ENCODE measurements at regions not wholly inside any gene's neighbourhood (a gene's known extent, or its start where the extent isn't known, plus 50 kb on each side); places are given as distances from the start of the nearest gene placed in this dataset.
"Not testable (repeated sequence)": the region's sequence is repeated elsewhere in the genome, so short reads cannot be mapped to it uniquely, and the experiment has no call there.

DNA sequence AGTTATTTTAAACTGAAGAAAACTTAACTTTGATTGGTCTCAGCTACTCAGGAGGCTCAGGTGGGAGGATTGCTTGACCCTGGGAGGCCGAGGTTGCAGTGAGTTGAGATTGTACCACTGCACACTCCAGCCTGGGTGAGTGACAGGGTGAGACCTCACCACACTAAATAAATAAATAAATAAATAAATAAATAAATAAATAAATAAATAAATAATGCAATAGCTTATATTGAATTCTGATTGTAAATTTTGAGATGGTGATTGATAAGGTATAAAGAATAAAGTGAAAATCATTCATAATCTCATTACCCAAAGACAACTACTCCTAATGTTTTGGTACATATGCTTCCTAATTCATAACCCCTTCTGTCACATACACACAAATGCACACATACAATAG lies 58.1 kb downstream of the TUBA3C start:
- Mint-ChIP-seq H3K9me3 (ENCODE audit: unreplicated experiment) (peaks cover 5% of the 10 kb centered on the region), H3K4me3 (ENCODE audit: unreplicated experiment) (no peak overlapping the region), H3K36me3 (ENCODE audit: insufficient read depth, unreplicated experiment) (no peaks in the 10 kb centered on the region), H3K27ac (ENCODE audit: unreplicated experiment) (no peak overlapping the region), H3K27me3 (ENCODE audit: insufficient read depth, unreplicated experiment) (peaks cover 13% of the 10 kb centered on the region), H3K4me1 (ENCODE audit: low read depth, unreplicated experiment) (no peaks in the 10 kb centered on the region)
- intact Hi-C loops (cut with micrococcal nuclease; ENCODE audit: unreplicated experiment) = no loop called here
- BruUV-seq (replicated peaks) = no TSS peak
- no peak overlapping the region for H3K4me3 ChIP-seq (ENCODE audit: low read depth, low read length)
- no peaks in the 10 kb centered on the region for H3K4me1 ChIP-seq
- H3K27me3 ChIP-seq (replicated peaks; ENCODE audit: control insufficient read depth, insufficient read depth, low read length) = no peaks in the 10 kb centered on the region
- no peaks in the 10 kb centered on the region for H3K36me3 ChIP-seq (ENCODE audit: control insufficient read depth, insufficient read depth, low read length)
- POLR2A ChIA-PET = no interaction called here
- no peaks in the 10 kb centered on the region for H3K9me3 ChIP-seq
- TF ChIP-seq, protein P1, sequence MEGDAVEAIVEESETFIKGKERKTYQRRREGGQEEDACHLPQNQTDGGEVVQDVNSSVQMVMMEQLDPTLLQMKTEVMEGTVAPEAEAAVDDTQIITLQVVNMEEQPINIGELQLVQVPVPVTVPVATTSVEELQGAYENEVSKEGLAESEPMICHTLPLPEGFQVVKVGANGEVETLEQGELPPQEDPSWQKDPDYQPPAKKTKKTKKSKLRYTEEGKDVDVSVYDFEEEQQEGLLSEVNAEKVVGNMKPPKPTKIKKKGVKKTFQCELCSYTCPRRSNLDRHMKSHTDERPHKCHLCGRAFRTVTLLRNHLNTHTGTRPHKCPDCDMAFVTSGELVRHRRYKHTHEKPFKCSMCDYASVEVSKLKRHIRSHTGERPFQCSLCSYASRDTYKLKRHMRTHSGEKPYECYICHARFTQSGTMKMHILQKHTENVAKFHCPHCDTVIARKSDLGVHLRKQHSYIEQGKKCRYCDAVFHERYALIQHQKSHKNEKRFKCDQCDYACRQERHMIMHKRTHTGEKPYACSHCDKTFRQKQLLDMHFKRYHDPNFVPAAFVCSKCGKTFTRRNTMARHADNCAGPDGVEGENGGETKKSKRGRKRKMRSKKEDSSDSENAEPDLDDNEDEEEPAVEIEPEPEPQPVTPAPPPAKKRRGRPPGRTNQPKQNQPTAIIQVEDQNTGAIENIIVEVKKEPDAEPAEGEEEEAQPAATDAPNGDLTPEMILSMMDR (IDR thresholded peaks at IDR 0.05; ENCODE audit: insufficient read depth in 1 of 2, low read depth in 1 of 2, low read length in 1 of 2, severe bottlenecking in 1 of 2, unreplicated experiment in 1 of 2) = no peak
- no peak for DNase-seq
- CTCF ChIA-PET = no interaction called here

DNA sequence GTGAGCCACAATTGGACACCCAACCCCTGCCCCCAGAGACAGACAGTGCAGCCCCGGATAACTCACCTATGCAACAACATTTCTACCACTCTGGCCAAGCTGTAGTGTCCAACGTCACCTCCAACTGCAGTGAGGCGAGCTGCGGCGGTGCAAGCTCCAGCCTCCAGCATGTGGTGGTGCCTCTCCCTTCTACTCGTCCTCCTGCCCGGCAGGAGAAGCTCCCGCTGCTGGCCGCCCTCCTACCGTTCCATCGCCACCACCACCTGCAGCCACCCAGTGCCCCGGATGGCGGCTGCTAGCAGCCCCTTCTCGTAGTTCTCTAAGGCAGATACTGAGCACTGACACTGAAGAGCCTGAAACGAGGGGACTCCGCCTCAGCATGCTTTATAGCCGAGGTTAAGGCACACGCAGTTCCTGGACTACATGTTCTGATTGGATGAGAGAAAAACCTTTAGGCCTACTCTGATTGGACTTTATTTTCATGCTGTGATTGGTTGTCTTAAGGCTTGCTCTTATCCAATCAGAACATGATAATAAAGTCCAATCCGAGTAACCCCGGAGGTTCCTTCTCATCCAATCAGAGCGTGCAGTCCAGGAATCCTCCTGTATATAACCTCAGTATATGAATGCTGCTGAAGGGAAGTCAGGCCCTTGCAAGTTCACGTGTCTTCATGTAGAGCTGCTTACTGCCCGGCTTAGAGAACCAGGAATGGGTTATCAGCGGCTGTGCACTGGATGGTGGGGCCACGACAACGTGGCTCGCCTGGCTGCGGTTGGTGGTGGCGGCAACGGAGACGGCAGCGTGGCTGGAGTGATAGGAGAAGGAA lies 63.5 kb downstream of the TUBA3C start:
- Histone ChIP-seq H3K9me3 (no peaks in the 10 kb centered on the region), H3K27me3 (replicated peaks; ENCODE audit: control insufficient read depth, insufficient read depth, low read length) (no peaks in the 10 kb centered on the region), H3K4me1 (no peaks in the 10 kb centered on the region), H3K4me3 (ENCODE audit: low read depth, low read length) (no peak overlapping the region), H3K36me3 (ENCODE audit: control insufficient read depth, insufficient read depth, low read length) (no peaks in the 10 kb centered on the region)
- Mint-ChIP-seq H3K27me3 (ENCODE audit: insufficient read depth, unreplicated experiment) (peaks cover 14% of the 10 kb centered on the region), H3K4me1 (ENCODE audit: low read depth, unreplicated experiment) (no peaks in the 10 kb centered on the region), H3K36me3 (ENCODE audit: insufficient read depth, unreplicated experiment) (peaks cover 2% of the 10 kb centered on the region), H3K9me3 (ENCODE audit: unreplicated experiment) (peaks cover 10% of the 10 kb centered on the region), H3K4me3 (ENCODE audit: unreplicated experiment) (no peak overlapping the region), H3K27ac (ENCODE audit: unreplicated experiment) (no peak overlapping the region)
- CTCF ChIA-PET = no interaction called here
- no TSS peak for BruUV-seq (replicated peaks)
- no peak for DNase-seq
- TF ChIP-seq, protein P1 (IDR thresholded peaks at IDR 0.05; ENCODE audit: insufficient read depth in 1 of 2, low read depth in 1 of 2, low read length in 1 of 2, severe bottlenecking in 1 of 2, unreplicated experiment in 1 of 2) = no peak
- intact Hi-C loops (cut with micrococcal nuclease; ENCODE audit: unreplicated experiment) = no loop called here
- POLR2A ChIA-PET = no interaction called here

DNA sequence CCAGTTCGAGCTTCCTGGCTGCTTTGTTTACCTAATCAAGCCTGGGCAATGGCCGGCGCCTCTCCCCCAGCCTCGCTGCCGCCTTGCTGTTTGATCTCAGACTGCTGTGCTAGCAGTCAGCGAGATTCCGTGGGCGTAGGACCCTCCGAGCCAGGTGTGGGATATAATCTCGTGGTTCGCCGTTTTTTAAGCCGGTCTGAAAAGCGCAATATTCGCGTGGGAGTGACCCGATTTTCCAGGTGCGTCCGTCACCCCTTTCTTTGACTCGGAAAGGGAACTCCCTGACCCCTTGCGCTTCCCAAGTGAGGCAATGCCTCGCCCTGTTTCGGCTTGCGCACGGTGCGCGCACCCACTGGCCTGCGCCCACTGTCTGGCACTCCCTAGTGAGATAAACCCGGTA lies 72.4 kb downstream of the TUBA3C start:
- H3K4me1 Mint-ChIP-seq (ENCODE audit: low read depth, unreplicated experiment); H3K9me3 Mint-ChIP-seq (ENCODE audit: unreplicated experiment); H3K27me3 Mint-ChIP-seq (ENCODE audit: insufficient read depth, unreplicated experiment); H3K36me3 Mint-ChIP-seq (ENCODE audit: insufficient read depth, unreplicated experiment); H3K4me1 ChIP-seq; intact Hi-C loops (cut with micrococcal nuclease; ENCODE audit: unreplicated experiment); H3K9me3 ChIP-seq; BruUV-seq (replicated peaks); H3K27me3 ChIP-seq (replicated peaks; ENCODE audit: control insufficient read depth, insufficient read depth, low read length); H3K36me3 ChIP-seq (ENCODE audit: control insufficient read depth, insufficient read depth, low read length); CTCF ChIA-PET; POLR2A ChIA-PET: not testable (repeated sequence)
- peak in 1 of 2 experiments; percentile 17 for DNase-seq
- peak overlapping the region; percentile 25 for H3K4me3 ChIP-seq (ENCODE audit: low read depth, low read length)
- Mint-ChIP-seq H3K27ac (ENCODE audit: unreplicated experiment) (peak overlapping the region; percentile 79), H3K4me3 (ENCODE audit: unreplicated experiment) (peak overlapping the region; percentile 67)
